Fibroblast of lung (primary cell): ENCODE measurements at regions not wholly inside any gene's neighbourhood (a gene's known extent, or its start where the extent isn't known, plus 50 kb on each side); places are given as distances from the start of the nearest gene placed in this dataset.

ENCODE experiments used
- CTCF ChIP-seq, 2 donors: IDR thresholded peaks in 1 of 2; conservative IDR thresholded peaks in 1 of 2; 1 replicate in 1 of 2; 2 replicates in 1 of 2; pipeline ENCODE4 v1.5.1; 2011 to 2012; ENCODE audit warnings: low read length in 2 of 2, control low read depth in 1 of 2, inconsistent platforms in 1 of 2, low read depth in 1 of 2, mild to moderate bottlenecking in 1 of 2
- EZH2 ChIP-seq: IDR thresholded peaks from 2 replicates; pipeline ENCODE4 v1.5.1; 2012; ENCODE audit warnings: low read length, control low read depth, mild to moderate bottlenecking; ENCODE audit errors: missing control alignments

GRCh38 chr20:40148886-40149285 is 540.1 kb downstream of the MAFB start:
- TF ChIP-seq CTCF (conservative IDR thresholded peaks at IDR 0.05 in 1 of 2, IDR thresholded peaks at IDR 0.05 in 1 of 2; ENCODE audit: low read depth in 1 of 2, low read length in 2 of 2) (no peak), EZH2 (no peak)
